ENCODE measurements at regions not wholly inside any gene's neighbourhood (a gene's known extent, or its start where the extent isn't known, plus 50 kb on each side); places are given as distances from the start of the nearest gene placed in this dataset.

DNA sequence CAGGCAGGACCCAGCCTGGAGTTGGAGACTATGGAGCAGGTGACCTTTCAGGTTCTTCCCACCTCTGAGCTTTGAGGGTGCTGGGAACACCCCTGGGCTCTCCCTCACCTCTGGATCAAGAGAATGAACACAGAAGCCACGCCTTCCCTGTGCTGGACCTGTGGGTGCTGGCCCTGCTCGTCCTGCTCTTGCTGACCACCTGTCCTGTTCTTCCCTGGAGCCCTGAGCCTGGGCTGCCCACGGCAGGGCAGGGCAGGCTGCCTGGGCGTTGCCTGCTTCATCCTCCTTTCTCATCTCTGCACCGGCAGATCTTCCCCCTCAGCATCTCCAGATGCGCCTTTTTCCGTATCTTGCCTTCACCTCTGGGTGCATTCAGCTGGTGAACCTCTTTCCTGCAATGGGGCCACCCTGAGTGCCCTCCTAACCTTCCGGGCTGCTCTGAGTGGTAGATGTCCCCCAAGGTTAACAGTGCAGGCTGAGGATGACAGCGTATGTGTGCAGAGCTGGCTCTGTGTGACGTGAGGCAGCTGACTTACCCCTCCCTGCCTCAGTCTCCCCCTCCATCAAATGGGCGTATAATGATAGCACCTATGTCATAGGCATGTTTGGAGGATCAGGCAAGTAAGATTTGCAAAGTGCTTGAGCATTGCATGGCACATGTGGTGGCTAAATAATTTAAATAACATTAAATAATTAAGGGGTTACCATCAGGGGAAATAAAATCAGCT is 225.8 kb upstream of the CIBAR2 start:
- no peak for DNase-seq (ENCODE audit: low read depth)
- TF ChIP-seq, protein P1, sequence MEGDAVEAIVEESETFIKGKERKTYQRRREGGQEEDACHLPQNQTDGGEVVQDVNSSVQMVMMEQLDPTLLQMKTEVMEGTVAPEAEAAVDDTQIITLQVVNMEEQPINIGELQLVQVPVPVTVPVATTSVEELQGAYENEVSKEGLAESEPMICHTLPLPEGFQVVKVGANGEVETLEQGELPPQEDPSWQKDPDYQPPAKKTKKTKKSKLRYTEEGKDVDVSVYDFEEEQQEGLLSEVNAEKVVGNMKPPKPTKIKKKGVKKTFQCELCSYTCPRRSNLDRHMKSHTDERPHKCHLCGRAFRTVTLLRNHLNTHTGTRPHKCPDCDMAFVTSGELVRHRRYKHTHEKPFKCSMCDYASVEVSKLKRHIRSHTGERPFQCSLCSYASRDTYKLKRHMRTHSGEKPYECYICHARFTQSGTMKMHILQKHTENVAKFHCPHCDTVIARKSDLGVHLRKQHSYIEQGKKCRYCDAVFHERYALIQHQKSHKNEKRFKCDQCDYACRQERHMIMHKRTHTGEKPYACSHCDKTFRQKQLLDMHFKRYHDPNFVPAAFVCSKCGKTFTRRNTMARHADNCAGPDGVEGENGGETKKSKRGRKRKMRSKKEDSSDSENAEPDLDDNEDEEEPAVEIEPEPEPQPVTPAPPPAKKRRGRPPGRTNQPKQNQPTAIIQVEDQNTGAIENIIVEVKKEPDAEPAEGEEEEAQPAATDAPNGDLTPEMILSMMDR (IDR thresholded peaks at IDR 0.05; ENCODE audit: control insufficient read depth, insufficient read depth, low read depth, low read length, missing control alignments), result no peak
- H3K4me3 ChIP-seq (ENCODE audit: control insufficient read depth, low read depth, low read length), result no peak overlapping the region

DNA sequence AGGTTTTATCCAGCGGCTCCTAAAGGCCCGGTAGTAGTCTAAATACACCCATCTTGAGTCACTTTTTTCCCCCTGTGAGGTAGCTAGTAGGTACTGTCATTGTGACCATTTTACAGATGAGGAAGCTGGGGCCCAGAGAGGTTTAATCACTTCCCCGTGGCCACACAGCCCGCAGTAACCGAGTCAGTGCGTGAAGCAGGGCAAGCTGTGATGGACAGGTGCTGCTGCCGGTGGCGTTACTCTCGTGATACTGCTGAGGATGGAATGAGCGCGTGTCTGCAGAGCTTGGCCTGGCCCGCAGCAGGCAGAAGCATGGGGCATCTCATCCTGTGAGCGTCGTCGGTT is 226.3 kb upstream of the CIBAR2 start:
- no peak for DNase-seq (ENCODE audit: low read depth)
- TF ChIP-seq, protein P1 (IDR thresholded peaks at IDR 0.05; ENCODE audit: control insufficient read depth, insufficient read depth, low read depth, low read length, missing control alignments), result no peak
- no peak overlapping the region for H3K4me3 ChIP-seq (ENCODE audit: control insufficient read depth, low read depth, low read length)

DNA sequence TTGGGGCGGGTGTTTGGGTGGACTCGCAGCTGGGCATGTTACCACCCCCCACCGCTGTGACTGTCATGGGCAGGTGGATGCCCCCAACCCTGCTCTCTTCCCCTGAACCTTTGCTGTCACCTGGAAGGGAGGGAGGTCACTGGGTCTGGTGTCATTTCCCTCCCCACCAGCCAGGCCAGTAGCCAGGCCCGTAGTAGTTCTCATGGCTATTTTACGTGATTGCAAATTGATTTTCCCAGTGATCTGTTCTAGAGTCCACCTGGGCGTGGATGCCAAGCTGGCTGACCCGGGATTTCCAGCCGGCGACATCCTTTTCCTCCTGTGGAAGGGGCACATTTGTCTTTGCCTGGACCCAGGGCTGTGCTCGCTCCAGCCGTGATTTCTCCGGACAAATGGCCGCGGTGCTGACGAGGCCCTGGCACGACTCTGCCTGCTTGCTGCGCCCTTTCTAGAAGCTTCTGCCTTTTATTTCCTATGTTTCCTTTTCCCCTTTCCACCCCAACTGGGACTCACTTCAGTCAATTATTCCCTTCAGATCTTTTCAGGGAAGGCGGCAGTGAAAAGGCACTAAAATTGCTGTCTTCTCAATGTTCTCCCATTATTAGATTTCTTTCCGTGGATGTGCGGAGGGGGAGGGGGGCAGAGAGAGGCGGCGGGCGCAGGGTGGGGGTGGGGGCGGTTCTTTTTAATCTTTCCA is 226.9 kb upstream of the CIBAR2 start:
- no peak for DNase-seq (ENCODE audit: low read depth)
- no peak overlapping the region for H3K4me3 ChIP-seq (ENCODE audit: control insufficient read depth, low read depth, low read length)
- TF ChIP-seq, protein P1 (IDR thresholded peaks at IDR 0.05; ENCODE audit: control insufficient read depth, insufficient read depth, low read depth, low read length, missing control alignments), result no peak

DNA sequence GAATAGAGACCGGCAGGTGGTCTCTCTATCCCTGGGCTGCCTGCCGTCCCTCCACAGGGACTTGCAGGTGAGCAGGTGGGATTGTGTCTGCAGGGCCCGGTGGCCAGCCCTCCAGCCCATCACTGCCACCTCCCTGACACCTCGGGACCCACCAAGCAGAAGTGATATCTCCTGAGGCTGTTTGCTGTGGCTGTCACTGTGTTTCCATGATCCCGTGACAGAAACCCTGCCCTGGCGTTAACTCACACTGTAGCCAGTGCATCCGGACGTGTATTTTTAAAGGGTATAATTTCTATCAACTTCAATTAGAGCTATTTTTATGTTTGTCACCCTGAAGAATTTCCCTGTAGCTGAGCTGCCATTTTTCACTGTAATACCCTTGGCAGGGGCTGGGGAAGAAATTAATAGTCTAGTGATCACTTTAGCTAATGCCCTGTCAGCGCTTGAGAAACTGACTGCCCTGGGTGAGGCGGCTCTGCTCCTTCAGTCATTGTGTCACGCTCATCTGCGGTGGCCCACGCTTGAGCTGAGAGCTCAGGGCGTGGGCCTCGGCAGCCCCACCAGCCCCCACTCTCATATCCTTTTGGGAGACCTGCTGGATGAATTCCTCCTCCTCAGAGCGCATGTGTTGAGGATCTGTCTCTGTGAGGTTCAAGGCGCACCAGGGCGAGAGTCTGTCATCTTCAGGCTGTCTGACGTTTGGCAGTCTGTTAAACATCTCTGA is 229.9 kb upstream of the CIBAR2 start:
- no peak overlapping the region for H3K4me3 ChIP-seq (ENCODE audit: control insufficient read depth, low read depth, low read length)
- no peak for DNase-seq (ENCODE audit: low read depth)
- TF ChIP-seq, protein P1 (IDR thresholded peaks at IDR 0.05; ENCODE audit: control insufficient read depth, insufficient read depth, low read depth, low read length, missing control alignments), result no peak

DNA sequence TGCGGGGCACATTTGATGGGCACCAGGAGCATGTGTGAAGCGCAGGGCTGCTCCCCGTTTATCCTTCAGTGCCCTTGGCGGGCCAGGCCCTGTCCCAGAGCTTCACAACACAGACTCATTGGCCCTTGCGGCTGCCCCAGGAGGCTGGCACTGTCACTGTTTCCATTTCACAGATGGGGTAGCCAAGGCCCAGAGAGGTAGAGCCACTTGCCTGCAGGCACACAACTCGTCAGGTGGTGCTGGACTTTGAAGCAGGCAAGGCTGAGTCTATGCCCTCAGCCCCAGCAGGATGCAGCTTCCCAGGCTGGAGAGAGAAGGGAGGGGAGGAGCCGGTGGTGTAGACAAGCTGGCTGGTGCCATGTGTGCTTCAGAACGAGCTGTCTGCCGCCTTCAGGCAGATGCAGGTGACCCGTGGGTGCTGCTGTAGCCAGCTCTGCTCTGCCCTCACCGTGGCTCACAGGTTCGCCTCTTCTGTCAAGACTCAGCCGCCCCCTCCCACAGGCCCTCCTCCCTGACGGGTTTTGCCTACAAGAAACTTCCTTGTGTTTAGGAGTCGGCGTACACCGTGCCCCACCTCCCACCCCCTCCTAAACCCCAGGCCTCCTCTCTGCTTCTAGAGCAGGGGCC is 232.3 kb upstream of the CIBAR2 start:
- no peak for DNase-seq (ENCODE audit: low read depth)
- TF ChIP-seq, protein P1 (IDR thresholded peaks at IDR 0.05; ENCODE audit: control insufficient read depth, insufficient read depth, low read depth, low read length, missing control alignments), result no peak
- H3K4me3 ChIP-seq (ENCODE audit: control insufficient read depth, low read depth, low read length), result no peak overlapping the region

DNA sequence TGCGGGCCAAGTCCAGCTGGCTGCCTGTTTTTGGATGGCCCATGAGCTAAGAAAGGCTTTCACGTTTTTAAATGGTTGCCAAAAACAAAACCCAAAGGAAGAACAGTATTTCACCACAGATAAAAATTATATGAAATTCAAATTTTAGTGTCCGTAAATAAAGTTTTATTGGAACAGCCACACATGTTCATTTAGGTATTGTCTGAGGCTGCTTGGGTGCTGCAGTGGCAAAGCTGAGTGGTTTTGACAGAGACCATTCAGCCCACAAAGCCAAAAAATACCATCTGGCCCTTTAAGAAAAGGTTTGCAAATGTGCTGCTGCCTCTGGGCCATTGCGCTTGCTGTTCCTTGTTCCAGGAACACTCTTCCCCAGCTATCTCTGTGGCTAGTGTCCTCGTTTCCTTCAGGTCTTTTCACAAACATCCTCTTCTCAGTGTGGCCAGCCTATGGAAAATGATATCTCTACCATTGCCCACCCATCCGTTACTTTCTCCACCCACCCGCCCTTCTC is 232.9 kb upstream of the CIBAR2 start:
- TF ChIP-seq, protein P1 (IDR thresholded peaks at IDR 0.05; ENCODE audit: control insufficient read depth, insufficient read depth, low read depth, low read length, missing control alignments), result no peak
- no peak overlapping the region for H3K4me3 ChIP-seq (ENCODE audit: control insufficient read depth, low read depth, low read length)
- DNase-seq (ENCODE audit: low read depth), result no peak
